T-helper 2 cell treated with Interferon-gamma antibody and Interleukin-4, amounts not matched to agents 5 μg/mL and 100 μg/mL, for 36 hours (primary cell): ENCODE measurements at regions not wholly inside any gene's neighbourhood (a gene's known extent, or its start where the extent isn't known, plus 50 kb on each side); places are given as distances from the start of the nearest gene placed in this dataset.
"Not testable (repeated sequence)": the region's sequence is repeated elsewhere in the genome, so short reads cannot be mapped to it uniquely, and the experiment has no call there.

ENCODE experiments used
- DNase-seq: peaks from one replicate; pipeline ENCODE4 v3.0.0; 2021; ENCODE audit warnings: low spot score
- H3K27ac Mint-ChIP-seq: one replicate; pipeline ENCODE4 v1.8.0; 2021; ENCODE audit warnings: mild to moderate bottlenecking, mixed read lengths
- H3K27me3 Mint-ChIP-seq: one replicate; pipeline ENCODE4 v1.8.0; 2021; ENCODE audit warnings: low read depth, mixed read lengths
- H3K36me3 Mint-ChIP-seq: one replicate; pipeline ENCODE4 v1.8.0; 2021; ENCODE audit warnings: low read depth, mixed read lengths
- H3K4me1 Mint-ChIP-seq: one replicate; pipeline ENCODE4 v1.8.0; 2021; ENCODE audit warnings: low read depth, mixed read lengths
- H3K4me3 Mint-ChIP-seq: one replicate; pipeline ENCODE4 v1.8.0; 2022; ENCODE audit warnings: mild to moderate bottlenecking, moderate library complexity, mixed read lengths
- H3K9me3 Mint-ChIP-seq: one replicate; pipeline ENCODE4 v1.8.0; 2021; ENCODE audit warnings: mixed read lengths

- not testable (repeated sequence) for H3K4me3 Mint-ChIP-seq, H3K27me3 Mint-ChIP-seq, H3K27ac Mint-ChIP-seq, H3K36me3 Mint-ChIP-seq, DNase-seq, H3K9me3 Mint-ChIP-seq, H3K4me1 Mint-ChIP-seq
Measured at GRCh38 chr5:136444099-136444498, 78.8 kb upstream of the TRPC7 start.

GRCh38 chr5:136439367-136439766, 74.0 kb upstream of the TRPC7 start:
- Mint-ChIP-seq H3K27ac (no peak overlapping the region), H3K9me3 (no peaks in the 10 kb centered on the region), H3K27me3 (no peaks in the 10 kb centered on the region), H3K4me1 (no peaks in the 10 kb centered on the region), H3K4me3 (no peak overlapping the region), H3K36me3 (no peaks in the 10 kb centered on the region)
- DNase-seq, result no peak

- Mint-ChIP-seq H3K9me3 (no peaks in the 10 kb centered on the region), H3K4me3 (no peak overlapping the region), H3K36me3 (no peaks in the 10 kb centered on the region), H3K27ac (no peak overlapping the region), H3K27me3 (no peaks in the 10 kb centered on the region), H3K4me1 (no peaks in the 10 kb centered on the region)
- DNase-seq, result no peak
Measured at GRCh38 chr5:136435946-136436543, 70.7 kb upstream of the TRPC7 start.

GRCh38 chr5:136434795-136435194, 69.5 kb upstream of the TRPC7 start:
- no peaks in the 10 kb centered on the region for H3K27me3 Mint-ChIP-seq
- no peak for DNase-seq
- H3K4me3 Mint-ChIP-seq, result no peak overlapping the region
- no peaks in the 10 kb centered on the region for H3K4me1 Mint-ChIP-seq
- H3K36me3 Mint-ChIP-seq, result no peaks in the 10 kb centered on the region
- H3K27ac Mint-ChIP-seq, result no peak overlapping the region
- no peaks in the 10 kb centered on the region for H3K9me3 Mint-ChIP-seq

GRCh38 chr5:136432705-136433104, 67.4 kb upstream of the TRPC7 start:
- H3K36me3 Mint-ChIP-seq, result no peaks in the 10 kb centered on the region
- DNase-seq, result no peak
- no peaks in the 10 kb centered on the region for H3K4me1 Mint-ChIP-seq
- no peaks in the 10 kb centered on the region for H3K27me3 Mint-ChIP-seq
- no peak overlapping the region for H3K27ac Mint-ChIP-seq
- H3K9me3 Mint-ChIP-seq, result no peaks in the 10 kb centered on the region
- H3K4me3 Mint-ChIP-seq, result no peak overlapping the region

GRCh38 chr5:136430081-136430480, 64.7 kb upstream of the TRPC7 start:
- no peak for DNase-seq
- Mint-ChIP-seq H3K36me3 (no peaks in the 10 kb centered on the region), H3K27ac (no peak overlapping the region), H3K4me3 (no peak overlapping the region), H3K27me3 (no peaks in the 10 kb centered on the region), H3K9me3 (no peaks in the 10 kb centered on the region), H3K4me1 (no peaks in the 10 kb centered on the region)

GRCh38 chr5:136427426-136427825, 62.1 kb upstream of the TRPC7 start:
- Mint-ChIP-seq H3K27me3 (no peaks in the 10 kb centered on the region), H3K4me1 (no peaks in the 10 kb centered on the region), H3K27ac (no peak overlapping the region), H3K4me3 (no peak overlapping the region), H3K9me3 (no peaks in the 10 kb centered on the region), H3K36me3 (no peaks in the 10 kb centered on the region)
- no peak for DNase-seq

GRCh38 chr5:136425921-136426320, 60.6 kb upstream of the TRPC7 start:
- Mint-ChIP-seq H3K9me3 (no peaks in the 10 kb centered on the region), H3K4me1 (no peaks in the 10 kb centered on the region), H3K36me3 (no peaks in the 10 kb centered on the region), H3K27ac (no peak overlapping the region), H3K27me3 (no peaks in the 10 kb centered on the region), H3K4me3 (no peak overlapping the region)
- DNase-seq, result no peak

- DNase-seq, result peak; percentile 19
- H3K4me1 Mint-ChIP-seq, result no peaks in the 10 kb centered on the region
- no peak overlapping the region for H3K27ac Mint-ChIP-seq
- no peaks in the 10 kb centered on the region for H3K36me3 Mint-ChIP-seq
- H3K9me3 Mint-ChIP-seq, result no peaks in the 10 kb centered on the region
- no peak overlapping the region for H3K4me3 Mint-ChIP-seq
- H3K27me3 Mint-ChIP-seq, result no peaks in the 10 kb centered on the region
Measured at GRCh38 chr5:136424835-136425584, 59.7 kb upstream of the TRPC7 start.

GRCh38 chr5:136423944-136424606, 58.7 kb upstream of the TRPC7 start:
- Mint-ChIP-seq H3K4me3 (no peak overlapping the region), H3K27ac (no peak overlapping the region), H3K36me3 (no peaks in the 10 kb centered on the region), H3K27me3 (no peaks in the 10 kb centered on the region), H3K4me1 (no peaks in the 10 kb centered on the region), H3K9me3 (no peaks in the 10 kb centered on the region)
- DNase-seq, result no peak

GRCh38 chr5:136420168-136420898, 55.0 kb upstream of the TRPC7 start:
- Mint-ChIP-seq H3K4me3 (no peak overlapping the region), H3K9me3 (no peaks in the 10 kb centered on the region), H3K27ac (no peak overlapping the region), H3K27me3 (no peaks in the 10 kb centered on the region), H3K4me1 (no peaks in the 10 kb centered on the region), H3K36me3 (no peaks in the 10 kb centered on the region)
- DNase-seq, result no peak

- DNase-seq, result no peak
- Mint-ChIP-seq H3K36me3 (no peaks in the 10 kb centered on the region), H3K4me1 (no peaks in the 10 kb centered on the region), H3K27me3 (no peaks in the 10 kb centered on the region), H3K27ac (no peak overlapping the region), H3K9me3 (no peaks in the 10 kb centered on the region), H3K4me3 (no peak overlapping the region)
Measured at GRCh38 chr5:136418301-136418700, 53.0 kb upstream of the TRPC7 start.
